Nephron progenitor cell (in vitro differentiated cells): ENCODE measurements at regions not wholly inside any gene's neighbourhood (a gene's known extent, or its start where the extent isn't known, plus 50 kb on each side); places are given as distances from the start of the nearest gene placed in this dataset.

ENCODE experiments used
- DNase-seq: peaks from one replicate; pipeline ENCODE4 v3.0.0; 2021
- H3K27ac Mint-ChIP-seq: 2 replicates; pipeline ENCODE4 v1.8.0; 2021; ENCODE audit warnings: mild to moderate bottlenecking, moderate library complexity, mixed read lengths
- H3K27me3 Mint-ChIP-seq: 2 replicates; pipeline ENCODE4 v1.8.0; 2021; ENCODE audit warnings: mild to moderate bottlenecking, low read depth, mixed read lengths; ENCODE audit not compliant: poor library complexity
- H3K36me3 Mint-ChIP-seq: 2 replicates; pipeline ENCODE4 v1.8.0; 2021; ENCODE audit warnings: low read depth, mixed read lengths
- H3K4me1 Mint-ChIP-seq: 2 replicates; pipeline ENCODE4 v1.8.0; 2021; ENCODE audit warnings: mixed read lengths
- H3K4me3 Mint-ChIP-seq: 2 replicates; pipeline ENCODE4 v1.8.0; 2021; ENCODE audit warnings: mild to moderate bottlenecking, moderate library complexity, mixed read lengths
- H3K9me3 Mint-ChIP-seq: 2 replicates; pipeline ENCODE4 v1.8.0; 2021; ENCODE audit warnings: mild to moderate bottlenecking, moderate library complexity, mixed read lengths
- CTCF ChIP-seq: fragments of 200-600 bp; sonication (generic); IDR thresholded peaks from 2 replicates; pipeline ENCODE4 v1.5.0; 2021; ENCODE audit warnings: antibody characterized with exemption

- peaks cover 28% of the 10 kb centered on the region for H3K9me3 Mint-ChIP-seq
- no peak for DNase-seq
- H3K36me3 Mint-ChIP-seq = peaks cover 5% of the 10 kb centered on the region
- peaks cover 5% of the 10 kb centered on the region for H3K4me1 Mint-ChIP-seq
- no peak overlapping the region for H3K4me3 Mint-ChIP-seq
- no peaks in the 10 kb centered on the region for H3K27me3 Mint-ChIP-seq
- H3K27ac Mint-ChIP-seq = peak overlapping the region; percentile 82
- no peak for TF ChIP-seq CTCF
Observed at GRCh38 chr2:152858594-152859265, 140.3 kb downstream of the ARL6IP6 start.

GRCh38 chr2:152846697-152847470 is 128.5 kb downstream of the ARL6IP6 start:
- Mint-ChIP-seq H3K27me3 (peaks cover 4% of the 10 kb centered on the region), H3K4me1 (peaks cover 9% of the 10 kb centered on the region), H3K4me3 (no peak overlapping the region), H3K9me3 (peaks cover 8% of the 10 kb centered on the region), H3K36me3 (no peaks in the 10 kb centered on the region), H3K27ac (no peak overlapping the region)
- DNase-seq = no peak
- no peak for TF ChIP-seq CTCF

GRCh38 chr2:152835674-152836073 is 117.3 kb downstream of the ARL6IP6 start:
- peaks cover 5% of the 10 kb centered on the region for H3K9me3 Mint-ChIP-seq
- H3K4me3 Mint-ChIP-seq = no peak overlapping the region
- no peak for DNase-seq
- H3K36me3 Mint-ChIP-seq = no peaks in the 10 kb centered on the region
- peaks cover 13% of the 10 kb centered on the region for H3K27me3 Mint-ChIP-seq
- no peaks in the 10 kb centered on the region for H3K4me1 Mint-ChIP-seq
- no peak for TF ChIP-seq CTCF
- H3K27ac Mint-ChIP-seq = no peak overlapping the region

- Mint-ChIP-seq H3K27ac (no peak overlapping the region), H3K9me3 (no peaks in the 10 kb centered on the region), H3K4me1 (no peaks in the 10 kb centered on the region), H3K4me3 (no peak overlapping the region), H3K27me3 (peaks cover 6% of the 10 kb centered on the region), H3K36me3 (no peaks in the 10 kb centered on the region)
- TF ChIP-seq CTCF = no peak
- no peak for DNase-seq
Observed at GRCh38 chr2:152827944-152828343, 109.5 kb downstream of the ARL6IP6 start.

GRCh38 chr2:152826581-152827279 is 108.3 kb downstream of the ARL6IP6 start:
- Mint-ChIP-seq H3K4me1 (no peaks in the 10 kb centered on the region), H3K27me3 (peaks cover 6% of the 10 kb centered on the region), H3K27ac (no peak overlapping the region), H3K36me3 (no peaks in the 10 kb centered on the region), H3K9me3 (no peaks in the 10 kb centered on the region), H3K4me3 (no peak overlapping the region)
- TF ChIP-seq CTCF = no peak
- no peak for DNase-seq
